ENCODE measurements at regions not wholly inside any gene's neighbourhood (a gene's known extent, or its start where the extent isn't known, plus 50 kb on each side); places are given as distances from the start of the nearest gene placed in this dataset.

- DNase-seq, result peak; percentile 56
Observed at GRCh38 chr4:180809439-180809838, 1433.8 kb upstream of the TENM3 start.

GRCh38 chr4:180810581-180810980, 1432.6 kb upstream of the TENM3 start:
- no peak for DNase-seq

GRCh38 chr4:180811556-180811955, 1431.6 kb upstream of the TENM3 start:
- DNase-seq, result no peak

- no peak for DNase-seq
Observed at GRCh38 chr4:180812783-180813182, 1430.4 kb upstream of the TENM3 start.

GRCh38 chr4:180814875-180815417, 1428.3 kb upstream of the TENM3 start:
- no peak for DNase-seq

GRCh38 chr4:180817529-180817928, 1425.7 kb upstream of the TENM3 start:
- no peak for DNase-seq

- no peak for DNase-seq
Observed at GRCh38 chr4:180823108-180823507, 1420.1 kb upstream of the TENM3 start.

GRCh38 chr4:180827232-180828009, 1415.8 kb upstream of the TENM3 start:
- DNase-seq, result no peak

- no peak for DNase-seq
Observed at GRCh38 chr4:180828455-180829018, 1414.7 kb upstream of the TENM3 start.

- DNase-seq, result no peak
Observed at GRCh38 chr4:180832073-180832472, 1411.1 kb upstream of the TENM3 start.

- no peak for DNase-seq
Observed at GRCh38 chr4:180840142-180840541, 1403.1 kb upstream of the TENM3 start.

- DNase-seq, result no peak
Observed at GRCh38 chr4:180850318-180850940, 1392.8 kb upstream of the TENM3 start.

- DNase-seq, result no peak
Observed at GRCh38 chr4:180852738-180853137, 1390.5 kb upstream of the TENM3 start.

- no peak for DNase-seq
Observed at GRCh38 chr4:180855184-180855583, 1388.0 kb upstream of the TENM3 start.

- no peak for DNase-seq
Observed at GRCh38 chr4:180860089-180860720, 1383.0 kb upstream of the TENM3 start.

GRCh38 chr4:180861651-180862050, 1381.6 kb upstream of the TENM3 start:
- no peak for DNase-seq

- DNase-seq, result no peak
Observed at GRCh38 chr4:180866933-180867643, 1376.1 kb upstream of the TENM3 start.

GRCh38 chr4:180870623-180871022, 1372.6 kb upstream of the TENM3 start:
- DNase-seq, result no peak

- DNase-seq, result no peak
Observed at GRCh38 chr4:180898305-180898704, 1344.9 kb upstream of the TENM3 start.

GRCh38 chr4:180900781-180901180, 1342.4 kb upstream of the TENM3 start:
- no peak for DNase-seq

GRCh38 chr4:180909279-180909678, 1333.9 kb upstream of the TENM3 start:
- DNase-seq, result no peak

- peak; percentile 72 for DNase-seq
Observed at GRCh38 chr4:180913750-180914149, 1329.5 kb upstream of the TENM3 start.

GRCh38 chr4:180923486-180923885, 1319.7 kb upstream of the TENM3 start:
- DNase-seq, result peak; percentile 45

Measured in NCI-H226 (cell line).